ENCODE measurements at regions not wholly inside any gene's neighbourhood (a gene's known extent, or its start where the extent isn't known, plus 50 kb on each side); places are given as distances from the start of the nearest gene placed in this dataset.

DNA sequence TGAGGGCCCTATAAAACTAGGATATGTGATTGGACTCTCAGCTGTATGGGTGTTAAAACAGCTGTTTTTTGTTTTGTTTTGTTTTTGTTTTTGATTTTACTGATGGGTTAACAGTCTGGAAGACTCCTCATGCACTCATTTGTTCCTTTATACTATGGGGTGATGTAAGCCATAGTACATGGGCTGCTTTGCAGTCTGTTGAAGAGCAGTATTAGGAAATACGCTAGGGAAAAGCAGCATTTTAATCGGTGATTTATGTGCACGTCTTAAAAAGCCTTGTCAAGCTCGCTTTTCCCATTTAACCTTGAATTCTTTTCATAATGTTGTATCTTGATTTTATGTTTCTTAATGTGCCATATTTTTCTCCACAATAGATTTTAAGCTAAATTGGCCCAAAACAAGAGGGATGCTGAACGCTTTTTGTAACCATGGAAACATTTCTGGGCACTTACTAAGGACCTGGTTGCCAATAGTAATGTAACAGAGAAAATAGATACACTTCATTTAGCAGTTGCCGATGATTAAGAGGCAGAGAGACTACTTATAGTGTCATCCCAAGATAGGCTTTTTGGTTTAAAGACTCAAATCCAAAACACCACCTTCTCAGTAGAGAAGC is 244.0 kb downstream of the SNAPC1 start:
- no peak for DNase-seq (ENCODE audit: low read depth)

DNA sequence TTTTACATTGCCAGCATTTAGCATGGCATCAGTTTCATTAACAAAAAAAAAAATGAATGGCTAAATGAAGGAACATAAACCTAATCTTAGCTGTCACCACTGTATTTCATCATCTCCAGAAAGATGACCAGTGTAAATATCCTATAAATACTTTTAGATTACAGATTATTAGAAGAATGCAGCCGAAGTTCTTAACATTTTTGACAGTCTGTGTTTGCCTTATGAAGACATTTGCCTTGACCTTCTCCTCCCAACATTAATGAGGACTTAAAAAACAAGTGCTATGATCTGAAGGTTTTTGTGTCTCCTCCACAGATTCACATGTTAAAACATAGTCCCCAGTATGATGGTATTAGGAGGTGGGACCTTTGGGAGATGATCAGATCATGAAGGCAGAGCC is 253.0 kb downstream of the SNAPC1 start:
- DNase-seq (ENCODE audit: low read depth), result no peak

DNA sequence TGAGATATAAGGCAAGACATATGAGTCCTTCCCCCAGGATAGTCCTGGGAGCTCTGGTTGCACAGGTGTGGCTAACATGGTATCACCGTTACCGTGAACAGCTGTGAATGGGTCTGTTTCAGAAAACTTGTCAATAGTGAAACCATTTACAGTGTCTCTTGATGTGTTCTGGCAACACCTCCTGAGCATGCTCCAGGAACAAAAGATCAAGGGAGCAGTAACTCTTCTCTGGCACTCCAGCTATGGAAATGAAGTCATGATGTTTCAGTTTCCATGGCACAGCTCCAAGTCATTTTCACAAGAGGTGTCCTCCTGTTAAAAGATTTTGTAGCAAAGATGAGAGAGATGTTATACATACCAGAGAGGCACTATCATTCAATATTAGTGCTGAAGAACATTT is 253.7 kb downstream of the SNAPC1 start:
- DNase-seq (ENCODE audit: low read depth), result no peak

DNA sequence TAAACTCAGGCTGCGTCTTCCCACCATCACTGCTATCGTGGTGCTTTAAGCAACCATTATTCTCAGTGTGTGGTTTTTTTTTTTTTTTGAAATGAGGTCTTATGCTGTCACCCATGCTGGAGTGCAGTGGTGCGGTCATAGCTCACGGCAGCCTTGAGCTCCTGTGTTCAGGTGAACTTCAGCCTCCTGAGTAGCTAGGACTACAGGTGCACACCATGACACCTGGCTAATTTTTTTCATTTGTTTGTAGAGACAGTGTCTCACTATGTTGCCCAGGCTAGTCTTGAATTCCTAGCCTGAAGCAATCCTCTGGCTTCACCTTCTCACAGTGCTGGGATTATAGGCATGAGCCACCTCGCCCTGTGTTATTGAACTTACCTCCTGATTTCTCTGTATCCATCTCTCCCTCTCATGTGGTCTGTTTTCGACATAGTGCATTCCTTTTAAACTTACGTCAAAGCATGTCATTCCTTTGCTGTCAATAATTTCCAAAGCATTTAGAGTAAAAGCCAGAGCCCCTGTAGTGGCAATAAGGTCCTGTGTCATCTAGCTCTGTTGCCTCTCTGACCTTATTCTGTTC is 255.5 kb downstream of the SNAPC1 start:
- DNase-seq (ENCODE audit: low read depth), result no peak

DNA sequence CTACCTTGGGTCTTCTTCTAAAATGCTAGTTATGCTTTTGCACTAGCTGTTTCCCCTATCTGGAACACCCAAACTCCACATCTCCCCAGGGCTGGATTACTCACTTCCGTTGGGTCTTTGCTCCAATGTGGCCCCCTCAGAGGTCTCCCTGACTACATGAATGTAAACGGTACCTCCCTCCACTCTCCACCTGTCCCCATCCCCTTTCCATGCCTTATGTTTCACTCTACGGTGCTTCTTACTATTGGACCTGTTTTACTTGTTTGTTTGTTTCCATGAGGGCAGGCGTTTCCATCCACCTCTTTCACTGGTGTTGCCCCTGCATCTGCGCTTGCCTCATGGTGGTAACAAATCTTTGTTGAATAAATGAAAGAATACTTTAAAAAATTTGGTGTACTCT is 256.4 kb downstream of the SNAPC1 start:
- DNase-seq (ENCODE audit: low read depth), result no peak

DNA sequence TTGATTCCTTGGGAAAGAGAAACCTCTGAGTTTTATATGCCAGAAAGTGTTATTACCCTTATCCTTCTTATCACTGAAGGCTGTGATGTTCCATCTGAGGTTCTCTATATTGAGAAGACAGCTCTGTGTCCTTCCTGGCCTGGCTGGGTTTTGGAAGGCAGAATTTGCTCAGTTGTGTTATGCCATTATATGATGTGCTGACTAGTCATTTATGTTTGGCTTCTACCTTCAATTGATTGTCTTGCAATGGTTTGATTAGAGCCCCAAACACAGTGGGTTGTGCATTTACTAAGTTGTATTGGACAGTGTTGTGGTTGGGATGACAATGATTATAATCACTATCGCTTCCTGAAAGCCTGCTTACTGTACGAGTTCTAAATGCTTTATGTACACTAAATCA is 265.7 kb downstream of the SNAPC1 start:
- DNase-seq (ENCODE audit: low read depth), result no peak

DNA sequence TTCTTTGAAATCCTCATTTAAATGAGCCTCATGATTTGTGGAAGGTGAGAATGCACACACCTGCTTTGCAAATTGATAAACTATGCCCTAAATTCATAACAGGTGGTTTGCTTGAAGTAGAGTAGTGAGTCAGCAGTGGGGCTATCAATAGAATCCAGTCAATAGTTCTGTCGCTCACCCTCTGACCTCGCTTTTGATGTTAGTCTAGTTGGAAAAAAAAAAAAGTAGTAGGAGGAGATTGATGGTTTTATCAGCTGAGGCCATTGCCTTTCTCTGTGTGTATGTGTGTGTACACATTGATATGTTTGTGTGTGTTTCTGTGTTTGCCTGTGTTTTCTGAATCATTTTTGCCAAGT is 267.3 kb downstream of the SNAPC1 start:
- DNase-seq (ENCODE audit: low read depth), result no peak

DNA sequence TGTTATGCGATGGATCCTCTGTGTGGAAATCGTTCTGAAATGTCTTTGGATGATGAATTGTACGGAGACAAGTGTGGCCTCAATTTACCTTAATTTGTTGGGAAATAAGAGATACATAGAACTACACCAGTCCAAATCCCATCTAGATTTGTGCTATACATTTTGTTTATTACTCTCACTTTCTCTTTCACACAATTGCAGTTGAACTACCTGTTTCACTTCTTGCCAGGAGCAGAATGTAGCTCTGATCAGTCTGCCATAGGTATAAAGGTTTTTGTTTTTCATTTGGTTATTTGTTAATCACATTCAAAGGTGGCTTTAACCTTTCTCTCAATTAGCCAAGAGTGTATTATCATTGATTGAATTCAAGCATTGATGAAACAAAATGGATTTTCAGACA is 268.2 kb downstream of the SNAPC1 start:
- DNase-seq (ENCODE audit: low read depth), result no peak

DNA sequence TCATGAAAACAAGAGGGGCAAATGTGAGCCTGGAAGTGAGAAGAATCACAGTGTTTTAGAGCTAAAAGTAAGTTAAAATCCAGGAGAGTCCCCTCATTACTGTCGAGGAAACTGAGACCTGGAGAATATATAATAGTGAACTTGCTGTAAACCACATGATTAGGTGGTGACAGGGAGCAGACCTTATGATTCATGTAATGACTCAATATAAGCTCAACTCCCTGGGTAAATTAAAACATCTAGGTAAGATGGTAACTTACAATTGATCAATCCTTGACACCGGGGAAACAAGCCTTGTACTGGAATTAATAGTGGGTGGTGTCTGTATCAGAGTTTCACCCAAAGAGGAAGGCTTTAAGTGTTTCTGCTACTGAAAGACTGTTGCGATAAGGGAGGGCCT is 269.3 kb downstream of the SNAPC1 start:
- no peak for DNase-seq (ENCODE audit: low read depth)

DNA sequence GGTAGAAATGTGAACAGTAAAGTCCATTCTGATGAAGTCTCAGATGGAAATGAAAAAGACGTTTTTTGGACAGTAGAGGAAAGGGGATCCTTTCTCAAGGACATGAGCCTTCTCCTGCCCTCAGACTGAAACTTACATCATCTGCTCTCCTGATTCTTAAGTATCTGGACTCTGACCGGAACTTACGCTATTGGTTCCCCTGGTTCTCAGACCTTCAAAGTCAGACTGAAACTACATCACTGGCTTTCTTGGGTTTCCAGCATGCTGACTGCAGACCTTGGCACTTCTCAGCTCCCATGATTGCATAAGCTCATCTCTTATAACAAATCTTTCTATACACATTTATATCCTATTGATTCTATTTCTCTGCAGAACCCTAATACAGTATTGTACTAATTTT is 291.0 kb downstream of the SNAPC1 start:
- no peak for DNase-seq (ENCODE audit: low read depth)

DNA sequence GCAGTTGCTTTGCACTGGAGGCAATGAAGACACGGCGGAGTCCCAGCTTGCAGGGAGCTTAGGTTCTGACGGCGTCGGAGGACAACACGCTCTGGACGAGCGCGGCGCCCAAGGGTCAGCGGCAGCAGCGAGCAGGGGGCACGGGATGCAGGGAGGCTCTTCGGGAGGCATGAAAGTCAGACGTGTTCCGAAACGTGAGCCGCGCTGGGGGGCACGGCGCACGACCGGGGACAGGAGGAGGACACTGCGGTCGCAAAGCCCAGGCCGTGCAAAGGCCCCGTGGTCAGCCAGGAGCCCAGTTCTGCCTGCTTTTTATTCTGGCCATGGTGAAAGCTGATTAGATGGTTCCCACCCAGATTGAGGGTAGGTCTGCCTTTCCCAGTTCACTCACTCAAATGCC is 294.6 kb downstream of the SNAPC1 start:
- no peak for DNase-seq (ENCODE audit: low read depth)

DNA sequence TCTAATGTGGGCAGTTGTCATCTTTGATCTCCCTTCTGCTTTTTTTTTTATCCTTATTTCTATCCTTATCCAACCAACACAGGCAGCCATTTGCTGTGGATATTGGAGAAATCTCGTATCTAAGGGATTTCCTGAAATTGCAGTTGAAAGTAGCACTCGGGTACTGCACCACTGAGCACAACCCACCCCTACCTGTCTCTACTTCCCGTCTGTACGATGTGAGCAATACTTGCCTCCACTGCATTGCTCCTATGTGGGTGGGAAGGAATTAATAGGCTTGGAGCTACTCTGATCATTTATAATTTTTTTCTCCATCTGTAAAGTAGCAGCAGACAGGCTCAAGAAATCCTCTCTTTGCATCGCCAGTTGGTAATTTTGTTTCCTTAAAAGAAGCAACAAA is 300.4 kb downstream of the SNAPC1 start:
- no peak for DNase-seq (ENCODE audit: low read depth)

DNA sequence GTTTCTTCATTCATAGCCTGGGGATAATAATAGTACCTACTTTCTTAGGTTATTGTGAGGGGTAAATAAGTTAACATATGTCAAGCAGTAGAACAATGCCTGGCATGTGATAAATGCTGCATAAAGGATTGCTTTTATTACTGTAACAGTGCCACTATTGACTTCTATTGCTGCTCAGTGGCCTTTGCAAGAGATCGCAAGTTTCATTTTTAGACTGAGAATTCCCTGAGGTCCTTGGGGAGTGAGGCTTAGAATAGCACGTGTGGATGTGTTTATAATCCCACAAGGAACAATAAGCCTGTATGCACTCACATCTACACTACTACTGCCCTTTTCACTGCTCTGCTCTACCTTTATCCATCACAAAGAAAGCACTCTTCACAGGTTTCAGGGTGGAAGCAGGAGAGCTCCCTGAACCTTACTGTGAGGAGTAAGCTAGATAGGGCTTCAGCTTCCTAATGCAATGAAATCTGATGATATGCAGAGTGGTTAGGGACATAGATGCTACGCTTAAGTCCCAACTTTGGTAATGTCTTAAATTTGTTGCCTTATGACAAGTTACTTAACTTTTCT is 302.6 kb downstream of the SNAPC1 start:
- no peak for DNase-seq (ENCODE audit: low read depth)

DNA sequence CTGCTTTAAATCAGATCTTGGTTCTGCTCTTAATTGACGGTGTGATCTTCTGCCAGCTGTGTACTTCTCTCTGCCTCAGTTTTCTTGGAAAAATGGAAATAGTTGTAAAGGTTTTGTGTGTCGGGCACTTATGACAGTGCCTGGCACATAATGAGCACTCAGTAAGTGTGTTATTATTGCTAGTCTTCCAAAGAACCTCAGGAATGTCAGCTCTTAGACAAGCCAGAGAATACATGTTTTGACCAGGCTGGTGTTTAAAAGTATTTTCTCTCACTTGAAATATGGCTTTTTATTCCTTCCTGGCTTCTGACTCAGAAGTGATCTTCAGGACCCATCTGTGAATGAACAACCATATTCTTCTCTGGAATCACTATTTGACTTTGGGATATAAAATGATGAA is 304.1 kb downstream of the SNAPC1 start:
- no peak for DNase-seq (ENCODE audit: low read depth)

DNA sequence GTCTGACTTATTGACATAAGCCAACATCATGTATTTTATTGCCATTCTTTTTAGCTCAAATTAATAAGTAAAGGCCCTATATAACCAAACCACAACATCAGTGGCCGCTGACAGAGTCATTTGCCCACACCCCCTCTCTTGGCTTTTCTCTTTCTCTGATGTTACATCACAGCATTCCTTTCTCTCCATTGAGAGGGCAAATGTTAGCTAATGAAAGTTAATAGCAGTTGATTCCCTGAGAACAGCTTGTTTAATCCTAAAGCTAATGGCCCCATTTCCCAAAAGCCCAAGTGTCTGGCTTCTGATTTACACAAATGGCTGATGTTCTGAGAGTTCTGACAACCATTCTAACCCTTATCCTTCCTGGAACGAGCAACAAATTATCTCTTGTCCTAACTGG is 308.8 kb downstream of the SNAPC1 start:
- DNase-seq (ENCODE audit: low read depth), result no peak

DNA sequence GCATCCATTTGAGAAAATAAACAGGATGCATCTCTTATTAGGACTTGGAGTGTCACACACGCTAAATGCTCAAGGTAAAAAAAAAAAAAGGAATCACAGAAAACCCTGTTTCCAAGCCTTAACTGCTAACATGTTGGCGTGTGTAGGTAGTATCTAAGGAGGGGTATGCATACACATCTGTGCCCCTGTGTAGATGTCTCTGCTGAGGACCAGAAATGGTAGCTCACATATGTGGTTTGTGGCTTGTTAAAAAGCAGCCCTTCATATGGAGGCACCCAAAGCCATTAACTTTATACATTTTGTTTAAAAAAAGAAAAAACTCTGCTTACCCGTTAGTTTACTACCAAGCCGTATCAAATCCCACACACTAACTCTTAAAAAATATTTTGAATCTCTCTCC is 314.1 kb downstream of the SNAPC1 start:
- DNase-seq (ENCODE audit: low read depth), result no peak

DNA sequence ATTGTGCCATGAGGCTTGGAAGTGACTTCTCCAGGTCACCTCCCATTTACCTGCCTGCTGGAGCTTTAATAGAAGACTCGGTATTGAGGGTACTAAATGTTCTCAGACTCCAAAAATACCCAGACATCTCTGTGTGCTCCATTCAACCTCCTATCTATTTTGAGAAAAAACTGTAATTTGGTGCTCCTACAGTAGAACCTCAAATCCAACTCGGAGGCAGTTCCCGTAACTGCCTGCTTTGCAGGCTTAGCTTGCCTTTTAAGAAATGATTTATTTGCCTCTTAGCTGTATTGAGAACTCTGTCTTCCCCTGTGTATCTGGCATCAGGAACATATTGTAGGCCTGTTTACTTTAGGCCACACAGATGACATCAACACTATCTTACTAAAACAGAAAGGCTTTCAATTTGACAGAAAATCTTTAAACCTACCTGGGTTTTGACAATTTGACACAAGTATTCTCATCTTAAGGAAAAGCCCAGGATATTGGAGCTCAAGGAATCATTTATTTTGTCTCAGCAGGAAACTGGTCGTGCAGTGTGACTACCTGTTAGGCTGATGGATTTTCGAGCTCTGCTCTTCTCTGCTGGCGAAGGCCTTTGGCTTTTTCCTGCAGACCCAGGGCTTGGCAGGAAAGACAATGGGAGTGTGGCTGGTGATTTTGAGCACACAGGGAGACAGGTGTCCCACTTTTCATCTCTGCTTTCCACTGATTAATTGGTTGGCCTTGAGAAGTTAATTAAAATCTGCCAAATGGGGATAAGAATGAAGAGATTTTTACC is 314.8 kb downstream of the SNAPC1 start:
- no peak for DNase-seq (ENCODE audit: low read depth)

DNA sequence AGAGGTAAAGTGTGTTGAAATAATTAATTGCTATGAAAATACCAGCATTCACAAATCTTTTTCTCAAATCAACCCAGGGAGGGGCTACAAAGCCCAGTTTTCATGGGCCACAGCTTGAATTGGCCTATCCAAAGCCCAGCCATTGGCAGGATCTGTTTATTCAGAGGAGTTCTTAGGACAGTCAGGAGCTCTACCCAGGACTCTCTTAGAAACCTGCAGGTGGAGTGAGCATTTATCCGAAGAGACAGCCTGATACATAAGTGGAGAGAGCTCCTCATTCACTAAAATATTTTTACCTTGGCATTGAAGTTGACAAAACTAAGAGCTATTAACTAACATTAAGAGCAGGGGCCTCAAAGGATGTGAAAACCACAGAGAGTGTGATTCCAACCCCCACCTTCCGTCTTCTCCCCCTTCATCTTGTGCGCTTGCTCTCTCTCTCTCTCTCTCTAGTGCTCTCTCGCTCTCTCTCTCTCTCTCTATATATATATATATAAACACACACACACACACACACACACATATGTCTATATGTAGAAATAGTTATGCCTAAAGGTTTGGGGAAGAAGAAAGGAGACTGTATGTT is 315.5 kb downstream of the SNAPC1 start:
- DNase-seq (ENCODE audit: low read depth), result no peak

DNA sequence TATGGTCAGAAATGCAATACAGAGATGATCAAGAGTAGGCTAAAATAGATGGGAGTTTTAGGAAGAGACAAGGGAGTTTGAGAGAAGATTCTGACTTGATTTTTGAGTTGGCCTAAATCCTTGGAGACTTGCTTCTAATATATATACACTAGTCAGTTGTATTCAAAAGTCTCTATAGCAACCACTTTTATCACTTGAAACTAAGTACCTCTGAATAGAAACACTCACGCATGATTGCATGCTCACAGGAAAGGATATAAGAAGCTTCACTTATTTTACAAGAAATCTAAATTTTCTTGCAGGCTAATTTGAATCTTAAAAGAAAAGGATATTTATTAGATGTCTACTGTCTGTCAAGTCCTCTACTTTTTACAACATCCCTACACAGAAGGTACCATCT is 316.8 kb downstream of the SNAPC1 start:
- no peak for DNase-seq (ENCODE audit: low read depth)

DNA sequence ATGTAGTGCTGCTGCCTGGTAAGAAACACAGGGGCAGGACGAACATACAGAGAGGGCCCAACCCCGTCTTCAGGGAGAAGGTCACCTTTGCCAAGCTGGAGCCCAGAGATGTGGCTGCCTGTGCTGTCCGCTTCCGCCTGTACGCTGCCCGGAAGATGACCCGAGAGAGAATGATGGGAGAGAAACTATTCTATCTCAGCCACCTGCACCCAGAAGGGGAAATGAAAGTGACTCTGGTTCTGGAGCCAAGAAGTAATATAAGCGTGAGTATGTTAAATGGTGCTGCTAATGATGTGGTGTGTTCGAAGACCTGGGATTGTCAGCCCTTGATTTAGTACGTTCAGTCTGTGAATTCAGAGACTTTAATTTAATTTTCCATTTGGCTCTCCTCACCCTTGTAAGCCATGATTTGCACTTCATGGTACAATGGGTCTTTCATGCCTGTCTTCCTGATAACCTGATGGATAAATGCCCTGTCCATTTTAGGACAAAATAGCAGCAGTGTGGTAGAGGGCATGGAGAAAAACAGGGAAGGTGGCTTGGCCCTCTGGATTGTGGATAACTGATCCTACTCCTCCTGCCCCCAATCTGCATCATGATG is 318.9 kb downstream of the SNAPC1 start:
- no peak for DNase-seq (ENCODE audit: low read depth)

DNA sequence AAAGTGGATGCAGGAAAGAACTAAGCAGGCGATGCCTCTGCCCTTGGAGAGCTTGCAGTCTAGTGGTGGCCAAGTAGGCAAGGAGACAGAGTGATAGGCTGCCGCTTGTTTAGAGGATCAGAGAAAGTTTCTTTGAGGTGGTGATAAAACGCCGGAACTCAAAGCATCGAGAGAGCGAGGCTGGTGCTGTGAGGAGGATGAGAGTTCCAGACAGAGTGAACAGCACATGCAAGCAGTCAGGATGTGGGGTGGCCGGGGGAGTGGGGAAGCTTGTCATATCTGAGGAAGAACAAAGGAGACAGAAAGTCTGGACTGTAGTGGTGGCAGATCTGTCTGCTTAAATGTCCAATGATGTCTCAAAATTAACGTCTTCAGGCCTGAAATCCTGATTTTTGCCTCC is 319.7 kb downstream of the SNAPC1 start:
- DNase-seq (ENCODE audit: low read depth), result no peak

DNA sequence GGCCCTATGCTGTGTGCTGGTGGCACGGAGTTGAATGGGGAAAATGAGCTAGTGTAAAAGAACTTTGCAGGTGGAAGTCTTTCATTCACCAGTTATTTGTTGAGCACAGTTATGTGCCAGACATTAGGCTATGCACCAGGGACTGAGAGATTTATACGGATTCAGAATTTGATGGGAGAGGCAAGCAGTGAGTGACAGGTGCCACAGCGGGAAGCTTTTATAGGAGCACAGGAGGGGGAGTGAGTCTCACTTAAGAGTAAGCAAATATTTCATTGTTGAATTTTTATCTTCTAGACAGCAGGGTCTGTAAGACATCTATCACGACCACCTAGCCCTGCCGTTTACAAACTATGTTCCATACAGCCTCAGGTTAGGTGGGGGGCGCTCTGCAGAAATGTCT is 320.6 kb downstream of the SNAPC1 start:
- DNase-seq (ENCODE audit: low read depth), result no peak

DNA sequence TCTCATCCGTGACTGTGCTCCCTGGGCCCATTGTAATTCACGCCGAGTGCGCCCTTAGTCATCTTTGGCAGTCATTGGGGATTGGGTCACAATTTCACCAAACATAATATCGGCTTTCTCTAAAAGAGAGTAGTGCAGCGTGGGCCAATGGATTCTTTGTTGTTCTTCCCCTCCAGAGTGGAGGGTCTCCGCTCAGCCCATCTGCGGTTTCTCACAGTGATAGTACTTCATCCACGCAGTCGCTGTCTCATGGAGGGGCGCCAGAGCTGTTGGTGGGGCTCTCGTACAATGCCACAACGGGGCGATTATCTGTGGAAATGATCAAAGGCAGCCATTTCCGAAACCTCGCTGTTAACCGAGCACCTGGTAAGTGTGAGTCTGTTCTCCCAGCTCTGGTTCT is 321.8 kb downstream of the SNAPC1 start:
- DNase-seq (ENCODE audit: low read depth), result no peak
